GM21447 (cell line): ENCODE measurements at regions not wholly inside any gene's neighbourhood (a gene's known extent, or its start where the extent isn't known, plus 50 kb on each side); places are given as distances from the start of the nearest gene placed in this dataset.

Experiments
- ATAC-seq: cut with Tn5 transposase; IDR thresholded peaks from one replicate; pipeline ENCODE4 v1.9.1; 2021; ENCODE audit not compliant: unreplicated experiment

- no peak for ATAC-seq
Observed at GRCh38 chr6:79307321-79308036, 73.0 kb upstream of the HMGN3 start.

GRCh38 chr6:79305020-79305419, 70.5 kb upstream of the HMGN3 start:
- ATAC-seq, result no peak

- no peak for ATAC-seq
Observed at GRCh38 chr6:79302341-79302740, 67.9 kb upstream of the HMGN3 start.

- ATAC-seq, result no peak
Observed at GRCh38 chr6:79301290-79301689, 66.8 kb upstream of the HMGN3 start.

DNA sequence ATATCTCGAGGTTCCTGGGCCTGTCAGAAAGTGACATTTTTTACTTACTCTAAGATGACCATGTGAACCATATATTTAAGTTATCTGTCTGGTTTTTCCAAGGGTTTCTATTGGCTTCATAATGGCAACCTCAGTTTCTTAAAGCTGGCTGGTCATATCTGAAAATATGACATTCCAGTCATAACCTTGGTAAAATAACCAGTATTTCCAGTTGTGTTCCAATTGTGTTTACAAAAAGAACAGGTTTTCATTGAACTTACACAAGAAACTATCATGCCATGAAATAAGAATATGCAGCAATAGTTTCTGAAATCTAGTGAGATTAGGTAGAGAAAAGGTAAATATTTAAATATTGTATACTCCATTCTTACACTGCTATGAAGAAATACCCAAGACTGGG, 61.7 kb upstream of the HMGN3 start:
- ATAC-seq, result no peak
